MM.1S (cell line): ENCODE measurements at regions not wholly inside any gene's neighbourhood (a gene's known extent, or its start where the extent isn't known, plus 50 kb on each side); places are given as distances from the start of the nearest gene placed in this dataset.

ENCODE experiments used
- EZH2 ChIP-seq: fragments of 300-600 bp; sonication (generic); optimal IDR thresholded peaks from 2 replicates; pipeline ENCODE3; 2017; ENCODE audit warnings: low read depth, mild to moderate bottlenecking, antibody characterized with exemption, low read length, mixed read lengths
- TF ChIP-seq, protein P1 (sequence below): fragments of 300-600 bp; sonication (generic); IDR thresholded peaks from 2 replicates; pipeline ENCODE4 v1.5.1; 2016; ENCODE audit warnings: antibody characterized with exemption, low read length, mixed read lengths

DNA sequence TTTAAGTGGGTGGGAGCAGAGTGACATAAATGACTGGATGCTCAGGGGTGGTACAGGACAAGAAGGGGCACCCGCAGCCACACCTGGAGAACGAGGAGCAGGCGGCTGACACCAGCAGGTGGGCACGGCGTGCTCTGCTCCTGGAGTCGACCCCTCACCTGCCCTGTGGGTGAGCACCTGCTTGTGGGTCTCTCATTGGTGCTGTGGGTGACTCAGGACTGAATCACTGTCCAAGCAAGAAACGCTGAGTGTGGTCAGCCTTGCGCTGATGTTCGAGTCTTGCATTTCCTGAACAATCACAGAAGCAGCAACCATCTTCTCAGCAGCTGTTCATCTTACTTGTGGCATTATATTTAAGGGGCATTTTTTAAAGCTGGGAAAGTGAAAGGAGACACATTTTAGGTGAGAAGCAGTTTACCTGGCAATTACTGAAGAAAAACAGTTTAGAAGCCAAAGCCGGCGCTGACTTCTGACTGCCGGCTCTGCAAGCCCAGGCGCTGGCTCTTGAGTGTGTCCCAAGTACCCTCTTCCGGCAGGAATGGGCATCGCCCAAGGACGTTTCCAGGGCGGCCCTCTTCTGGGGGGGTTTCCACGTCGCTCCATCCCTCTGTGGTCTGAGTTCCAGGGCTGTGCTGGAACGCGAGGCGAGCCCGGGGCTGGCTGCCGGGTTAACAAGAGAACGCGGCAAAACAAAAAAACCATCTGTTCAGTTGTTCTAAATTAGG is 145.2 kb upstream of the PFKP start:
- TF ChIP-seq, protein P1, sequence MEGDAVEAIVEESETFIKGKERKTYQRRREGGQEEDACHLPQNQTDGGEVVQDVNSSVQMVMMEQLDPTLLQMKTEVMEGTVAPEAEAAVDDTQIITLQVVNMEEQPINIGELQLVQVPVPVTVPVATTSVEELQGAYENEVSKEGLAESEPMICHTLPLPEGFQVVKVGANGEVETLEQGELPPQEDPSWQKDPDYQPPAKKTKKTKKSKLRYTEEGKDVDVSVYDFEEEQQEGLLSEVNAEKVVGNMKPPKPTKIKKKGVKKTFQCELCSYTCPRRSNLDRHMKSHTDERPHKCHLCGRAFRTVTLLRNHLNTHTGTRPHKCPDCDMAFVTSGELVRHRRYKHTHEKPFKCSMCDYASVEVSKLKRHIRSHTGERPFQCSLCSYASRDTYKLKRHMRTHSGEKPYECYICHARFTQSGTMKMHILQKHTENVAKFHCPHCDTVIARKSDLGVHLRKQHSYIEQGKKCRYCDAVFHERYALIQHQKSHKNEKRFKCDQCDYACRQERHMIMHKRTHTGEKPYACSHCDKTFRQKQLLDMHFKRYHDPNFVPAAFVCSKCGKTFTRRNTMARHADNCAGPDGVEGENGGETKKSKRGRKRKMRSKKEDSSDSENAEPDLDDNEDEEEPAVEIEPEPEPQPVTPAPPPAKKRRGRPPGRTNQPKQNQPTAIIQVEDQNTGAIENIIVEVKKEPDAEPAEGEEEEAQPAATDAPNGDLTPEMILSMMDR = no peak
- no peak for TF ChIP-seq EZH2
